Aorta (tissue), 5 donors: ENCODE measurements at regions not wholly inside any gene's neighbourhood (a gene's known extent, or its start where the extent isn't known, plus 50 kb on each side); places are given as distances from the start of the nearest gene placed in this dataset.

Source experiments
- ATAC-seq: fragments of 200-7000 bp; cut with Tn5 transposase; one replicate; pipeline ENCODE4 v1.9.1; 2022; ENCODE audit warnings: moderate library complexity; ENCODE audit not compliant: low FRiP score
- DNase-seq, 2 donors: peaks; one replicate each; pipeline ENCODE4 v3.0.0-alpha.2; 2020
- H3K27ac ChIP-seq, 2 donors: one replicate each; pipeline ENCODE4 v1.5.1; 2013; ENCODE audit warnings: low read length in 2 of 2, mild to moderate bottlenecking in 2 of 2, moderate library complexity in 2 of 2, control low read depth in 1 of 2, inconsistent platforms in 1 of 2, low read depth in 1 of 2
- H3K27me3 ChIP-seq, 2 donors: one replicate each; pipeline ENCODE4 v1.6.1; 2013; ENCODE audit warnings: control low read depth in 1 of 2, low read length in 1 of 2, mild to moderate bottlenecking in 1 of 2, moderate library complexity in 1 of 2; ENCODE audit not compliant: insufficient read depth in 2 of 2, control insufficient read depth in 1 of 2
- H3K36me3 ChIP-seq, 2 donors: one replicate each; pipeline ENCODE4 v1.6.1; 2013; ENCODE audit warnings: control low read depth in 1 of 2, low read length in 1 of 2, mild to moderate bottlenecking in 1 of 2; ENCODE audit not compliant: insufficient read depth in 2 of 2, control insufficient read depth in 1 of 2
- H3K4me1 ChIP-seq, 2 donors: one replicate each; pipeline ENCODE4 v1.6.1; 2013; ENCODE audit warnings: low read length in 2 of 2, control low read depth in 1 of 2, mild to moderate bottlenecking in 1 of 2, moderate library complexity in 1 of 2; ENCODE audit not compliant: insufficient read depth in 2 of 2, control insufficient read depth in 1 of 2
- H3K4me3 ChIP-seq, 2 donors: one replicate each; pipeline ENCODE4 v1.5.1; 2013; ENCODE audit warnings: low read length in 2 of 2, control low read depth in 1 of 2, mild to moderate bottlenecking in 1 of 2
- H3K9me3 ChIP-seq: one replicate; pipeline ENCODE4 v1.6.1; 2013; ENCODE audit warnings: mild to moderate bottlenecking, low read length; ENCODE audit not compliant: control insufficient read depth
- WGBS, 2 donors: extraction: QIAGEN DNeasy Blood & Tissue Kit; methylation state at CpG; one replicate each; pipeline ENCODE4 v1.1.7; 2013; 5-methylcytosine and 5-hydroxymethylcytosine counted together
- intact Hi-C, 2 donors: fragments of 100-400 bp; cut with DNase I; formaldehyde crosslinking; loops; one replicate each; pipeline versions ENCODE4 v1.14.2 to v1.15.0; 2022
- donor health status: healthy with polysubstance abuse.
- donor health status: Bipolar disorder and iron deficiency.
- donor health status: DM: no; HTN: no; CAD: no.
- donor health status: DM: no; HTN: no; CAD: no.
- donor health status: DM: yes; HTN: yes; CAD: no.

GRCh38 chr5:20654746-20655145 lies 666.7 kb upstream of the CDH18 start:
- WGBS, 2 donors, result 57 to 63% methylated on average over 2 of the region's 2 CpGs
- Histone ChIP-seq H3K4me1 (no peaks in the 10 kb centered on the region), H3K4me3 (no peak overlapping the region), H3K27me3 (no peaks in the 10 kb centered on the region), H3K36me3 (no peaks in the 10 kb centered on the region), H3K9me3 (no peaks in the 10 kb centered on the region), H3K27ac (no peak overlapping the region)
- DNase-seq, result no peak
- no peak for ATAC-seq
- intact Hi-C loops, result no loop called here

GRCh38 chr5:20654033-20654432 lies 666.0 kb upstream of the CDH18 start:
- Histone ChIP-seq H3K27me3 (no peaks in the 10 kb centered on the region), H3K4me1 (no peaks in the 10 kb centered on the region), H3K4me3 (no peak overlapping the region), H3K9me3 (no peaks in the 10 kb centered on the region), H3K27ac (no peak overlapping the region), H3K36me3 (no peaks in the 10 kb centered on the region)
- WGBS, 2 donors, result 81 to 88% methylated on average over 2 of the region's 2 CpGs
- DNase-seq (no peak), ATAC-seq (no peak)
- intact Hi-C loops, result no loop called here

- no peaks in the 10 kb centered on the region for H3K9me3 ChIP-seq
- H3K36me3 ChIP-seq, result no peaks in the 10 kb centered on the region
- no peak overlapping the region for H3K27ac ChIP-seq
- DNase-seq (no peak), ATAC-seq (no peak)
- no peaks in the 10 kb centered on the region for H3K27me3 ChIP-seq
- 40 to 89% methylated on average over 1 of the region's 1 CpG for WGBS, 2 donors
- H3K4me3 ChIP-seq, result no peak overlapping the region
- H3K4me1 ChIP-seq, result no peaks in the 10 kb centered on the region
- intact Hi-C loops, result no loop called here
Observed at GRCh38 chr5:20649966-20650365, 662.0 kb upstream of the CDH18 start.

DNA sequence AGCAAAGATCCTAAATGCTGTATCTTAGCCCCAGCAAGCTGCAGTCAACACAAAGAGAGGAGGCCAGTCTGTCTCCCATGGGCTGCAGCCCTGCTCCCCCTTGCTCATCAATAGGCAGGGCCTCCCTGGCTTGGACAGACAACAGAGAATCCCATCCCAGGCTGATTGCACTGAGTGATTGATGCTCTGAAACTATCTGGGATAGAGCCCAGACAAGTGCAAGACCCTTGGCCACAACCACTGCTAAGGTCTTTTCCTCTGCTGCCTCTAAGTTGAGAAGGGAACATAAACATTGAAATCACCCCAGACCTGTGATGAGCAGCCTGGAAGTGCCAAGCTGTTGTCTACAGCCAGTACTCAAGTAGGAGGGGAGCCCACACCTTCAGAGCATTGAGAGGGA lies 661.0 kb upstream of the CDH18 start:
- no peaks in the 10 kb centered on the region for H3K36me3 ChIP-seq

GRCh38 chr5:20636686-20637085 lies 648.7 kb upstream of the CDH18 start:
- H3K27me3 ChIP-seq, result no peaks in the 10 kb centered on the region

More for the DNA sequence above, 661.0 kb upstream of the CDH18 start:
- DNase-seq, result no peak
- Histone ChIP-seq H3K4me3 (no peak overlapping the region), H3K4me1 (no peaks in the 10 kb centered on the region), H3K27me3 (no peaks in the 10 kb centered on the region), H3K27ac (no peak overlapping the region), H3K9me3 (no peaks in the 10 kb centered on the region)
- no peak for ATAC-seq
- intact Hi-C loops, result no loop called here

DNA sequence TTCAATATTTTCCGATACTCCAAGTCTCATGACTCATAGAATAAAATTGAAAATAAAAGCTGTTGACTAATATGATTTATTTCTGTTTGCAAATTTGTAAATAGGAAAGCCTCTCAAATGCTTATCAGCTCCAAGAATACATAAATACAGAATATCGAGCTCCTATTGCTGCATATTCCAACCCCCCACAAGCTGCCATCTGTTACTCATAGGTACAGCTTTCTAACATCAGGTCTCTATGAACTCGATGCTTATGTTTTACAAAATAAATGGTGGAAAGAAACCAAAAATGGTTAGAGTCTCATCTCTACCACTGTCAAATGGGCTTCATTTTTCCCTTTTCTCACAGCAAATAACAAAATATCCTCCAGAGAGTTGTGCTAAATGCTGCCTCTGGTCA lies 631.6 kb upstream of the CDH18 start:
- no peaks in the 10 kb centered on the region for H3K9me3 ChIP-seq
- WGBS, 2 donors, result 74 to 75% methylated on average over 3 of the region's 3 CpGs

More at GRCh38 chr5:20636686-20637085, 648.7 kb upstream of the CDH18 start:
- no peak overlapping the region for H3K4me3 ChIP-seq
- intact Hi-C loops, result no loop called here
- no peaks in the 10 kb centered on the region for H3K9me3 ChIP-seq
- 44 to 88% methylated on average over 1 of the region's 1 CpG for WGBS, 2 donors
- H3K36me3 ChIP-seq, result no peaks in the 10 kb centered on the region
- H3K27ac ChIP-seq, result no peak overlapping the region
- H3K4me1 ChIP-seq, result no peaks in the 10 kb centered on the region
- DNase-seq, result no peak
- no peak for ATAC-seq

DNA sequence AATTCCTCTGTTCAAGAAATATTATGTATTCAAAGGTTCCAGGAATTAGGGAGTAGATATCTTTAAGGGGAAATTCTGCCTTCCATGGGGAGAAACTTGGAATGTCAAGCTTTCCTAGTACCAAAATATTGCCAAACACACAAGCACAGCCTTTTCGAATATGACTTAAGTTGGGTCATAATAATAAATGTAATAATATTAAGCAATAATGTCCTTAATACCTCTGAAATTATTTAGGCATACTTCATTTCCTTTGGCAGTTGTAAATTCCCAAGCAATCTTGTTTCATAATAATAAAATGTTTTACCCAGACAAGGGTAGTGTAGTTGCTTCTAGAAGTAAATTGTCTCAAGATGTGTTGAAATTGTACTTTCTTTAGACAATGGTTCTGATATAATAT lies 630.3 kb upstream of the CDH18 start:
- Histone ChIP-seq H3K36me3 (no peaks in the 10 kb centered on the region), H3K9me3 (no peaks in the 10 kb centered on the region), H3K27me3 (no peaks in the 10 kb centered on the region), H3K27ac (no peak overlapping the region), H3K4me1 (peaks cover 0 to 2% of the 10 kb centered on the region in 2 donors), H3K4me3 (no peak overlapping the region)
- 64 to 65% methylated on average over 1 of the region's 1 CpG for WGBS, 2 donors
- intact Hi-C loops, result no loop called here
- no peak for DNase-seq
- ATAC-seq, result peak; percentile 33

More for the DNA sequence above, 631.6 kb upstream of the CDH18 start:
- no peaks in the 10 kb centered on the region for H3K36me3 ChIP-seq
- H3K27me3 ChIP-seq, result no peaks in the 10 kb centered on the region
- DNase-seq, result no peak
- no peak for ATAC-seq
- H3K4me1 ChIP-seq, result peaks cover 0 to 2% of the 10 kb centered on the region in 2 donors
- intact Hi-C loops, result no loop called here
- no peak overlapping the region for H3K27ac ChIP-seq
- no peak overlapping the region for H3K4me3 ChIP-seq

GRCh38 chr5:20617841-20618240 lies 629.8 kb upstream of the CDH18 start:
- Histone ChIP-seq H3K27me3 (no peaks in the 10 kb centered on the region), H3K27ac (no peak overlapping the region), H3K4me1 (peaks cover 0 to 2% of the 10 kb centered on the region in 2 donors), H3K9me3 (no peaks in the 10 kb centered on the region), H3K36me3 (no peaks in the 10 kb centered on the region), H3K4me3 (no peak overlapping the region)
- intact Hi-C loops, result no loop called here
- whole genome bisulfite sequencing, 2 donors, result 63 to 71% methylated on average over 3 of the region's 3 CpGs
- DNase-seq, result no peak
- no peak for ATAC-seq

DNA sequence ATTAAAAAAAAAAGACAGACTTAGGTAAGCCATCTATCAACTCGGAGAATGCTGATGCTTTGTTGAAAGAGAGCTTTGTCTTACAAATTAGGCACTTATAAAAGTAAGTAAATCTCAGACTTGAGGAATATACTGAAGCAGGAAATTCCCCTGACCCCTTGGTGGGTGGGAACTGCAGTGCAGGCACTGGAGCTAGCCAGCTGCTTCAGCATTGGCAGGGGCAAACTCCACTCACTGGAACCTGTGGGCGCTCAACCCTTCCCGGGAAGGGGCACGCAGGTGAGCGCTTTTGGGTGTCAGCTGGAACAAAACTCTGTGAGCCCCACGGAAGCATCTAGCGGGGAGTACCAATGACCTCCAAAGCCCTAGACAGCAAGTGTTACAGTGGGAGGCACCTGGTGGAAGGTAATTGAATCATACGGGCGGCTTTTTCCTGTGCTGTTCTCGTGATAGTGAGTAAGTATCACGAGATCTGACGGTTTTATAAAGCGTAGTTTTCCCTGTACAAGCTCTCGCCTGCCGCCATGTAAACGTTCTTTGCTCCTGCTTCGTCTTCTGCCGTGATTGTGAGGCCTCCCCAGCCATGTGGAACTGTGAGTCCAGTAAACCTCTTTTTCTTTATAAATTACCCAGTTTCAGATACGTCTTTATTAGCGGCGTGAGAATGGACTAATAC lies 628.0 kb upstream of the CDH18 start:
- no peaks in the 10 kb centered on the region for H3K9me3 ChIP-seq
- DNase-seq (no peak), ATAC-seq (no peak)
- intact Hi-C loops, result no loop called here
- H3K27me3 ChIP-seq, result no peaks in the 10 kb centered on the region
- no peak overlapping the region for H3K27ac ChIP-seq
- H3K36me3 ChIP-seq, result no peaks in the 10 kb centered on the region
- no peak overlapping the region for H3K4me3 ChIP-seq
- WGBS, 2 donors, result 92 to 94% methylated on average over 21 of the region's 21 CpGs
- no peaks in the 10 kb centered on the region for H3K4me1 ChIP-seq
